Uterus (tissue), 3 donors: ENCODE measurements at regions not wholly inside any gene's neighbourhood (a gene's known extent, or its start where the extent isn't known, plus 50 kb on each side); places are given as distances from the start of the nearest gene placed in this dataset.

Experiments used
- DNase-seq, 2 donors: peaks; one replicate each; pipeline ENCODE4 v3.0.0-alpha.2; 2019 to 2020
- H3K27ac ChIP-seq, 2 donors: fragments of 200-600 bp; sonication (generic); 1 replicate in 1 of 2; 2 replicates in 1 of 2; pipeline ENCODE4 v1.5.1; 2016 to 2018
- H3K27me3 ChIP-seq, 2 donors: fragments of 200-600 bp; sonication (generic); one replicate each; pipeline ENCODE4 v1.5.1; 2018 to 2019; ENCODE audit warnings: control low read depth in 1 of 2
- H3K36me3 ChIP-seq, 2 donors: fragments of 200-600 bp; sonication (generic); one replicate each; pipeline ENCODE4 v1.5.1; 2019; ENCODE audit warnings: control low read depth in 1 of 2
- H3K4me1 ChIP-seq, 2 donors: fragments of 200-600 bp; sonication (generic); one replicate each; pipeline ENCODE4 v1.5.1; 2018 to 2019; ENCODE audit warnings: control low read depth in 1 of 2
- H3K4me3 ChIP-seq, 2 donors: fragments of 200-600 bp; sonication (generic); 1 replicate in 1 of 2; 2 replicates in 1 of 2; pipeline ENCODE4 v1.5.1; 2018 to 2019; ENCODE audit warnings: mild to moderate bottlenecking in 1 of 2
- H3K9me3 ChIP-seq, 2 donors: fragments of 200-600 bp; sonication (generic); one replicate each; pipeline ENCODE4 v1.5.1; 2019; ENCODE audit warnings: control low read depth in 1 of 2
- POLR2A ChIP-seq, 2 donors: fragments of 450-650 bp; IDR thresholded peaks; one replicate each; pipeline ENCODE4 v1.6.1; 2016; ENCODE audit warnings: antibody characterized with exemption in 2 of 2, mild to moderate bottlenecking in 1 of 2, moderate library complexity in 1 of 2
- intact Hi-C: fragments of 100-400 bp; cut with DNase I; formaldehyde crosslinking; loops from one replicate; pipeline ENCODE4 v1.15.1; 2023; ENCODE audit warnings: low total_unique reads
- TF ChIP-seq, protein P1 (sequence below), 4 experiments: fragments of 200-600 bp in 2 of 4; fragments of 450-650 bp in 2 of 4; sonication (generic) in 2 of 4; IDR thresholded peaks; one replicate each; pipeline ENCODE4 v1.5.1; 2016 to 2019; ENCODE audit warnings: antibody characterized with exemption in 4 of 4, mild to moderate bottlenecking in 2 of 4, moderate library complexity in 1 of 4
- donor health status: DM: yes; HTN: yes; CAD: no.

DNA sequence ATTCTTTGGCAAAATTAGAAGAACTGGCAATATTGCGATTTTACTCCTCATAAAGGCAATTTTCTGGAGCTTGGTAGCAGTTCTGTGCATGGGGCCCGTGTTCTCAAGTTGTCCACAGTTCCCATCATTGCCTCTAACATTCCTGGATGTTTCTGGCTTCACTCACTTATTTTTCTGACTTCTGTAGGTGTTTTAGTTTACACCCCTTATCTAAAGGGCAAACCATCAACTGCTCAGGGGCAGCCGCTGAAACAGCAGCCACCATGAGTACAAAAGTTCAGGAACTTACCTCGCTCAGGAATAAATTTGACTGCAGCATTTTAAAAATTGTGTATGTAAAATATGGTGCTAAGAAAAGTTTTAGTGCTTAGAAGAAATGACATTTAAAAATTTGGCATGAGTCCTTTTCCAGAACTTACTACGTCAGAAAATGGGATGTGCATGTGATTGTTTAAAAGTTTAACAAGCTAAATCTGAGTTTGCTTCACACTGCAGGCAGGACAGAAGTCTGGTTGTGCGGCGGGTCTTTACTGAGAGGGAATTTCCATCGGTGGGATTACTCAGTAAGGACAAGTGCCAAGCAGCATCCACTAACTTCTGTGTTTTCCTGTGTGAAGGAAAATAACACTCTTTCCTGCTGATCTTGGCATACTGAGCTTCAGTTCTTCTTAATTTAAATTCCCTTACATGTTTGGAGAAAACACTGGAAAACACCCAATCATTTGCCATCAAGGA lies 261.7 kb downstream of the MAT2B start:
- Histone ChIP-seq H3K4me3 (no peak overlapping the region), H3K9me3 (no peaks in the 10 kb centered on the region), H3K4me1 (no peaks in the 10 kb centered on the region), H3K36me3 (no peaks in the 10 kb centered on the region), H3K27me3 (no peaks in the 10 kb centered on the region), H3K27ac (no peak overlapping the region)
- no peak for TF ChIP-seq POLR2A (IDR thresholded peaks at IDR 0.05)
- TF ChIP-seq, protein P1, sequence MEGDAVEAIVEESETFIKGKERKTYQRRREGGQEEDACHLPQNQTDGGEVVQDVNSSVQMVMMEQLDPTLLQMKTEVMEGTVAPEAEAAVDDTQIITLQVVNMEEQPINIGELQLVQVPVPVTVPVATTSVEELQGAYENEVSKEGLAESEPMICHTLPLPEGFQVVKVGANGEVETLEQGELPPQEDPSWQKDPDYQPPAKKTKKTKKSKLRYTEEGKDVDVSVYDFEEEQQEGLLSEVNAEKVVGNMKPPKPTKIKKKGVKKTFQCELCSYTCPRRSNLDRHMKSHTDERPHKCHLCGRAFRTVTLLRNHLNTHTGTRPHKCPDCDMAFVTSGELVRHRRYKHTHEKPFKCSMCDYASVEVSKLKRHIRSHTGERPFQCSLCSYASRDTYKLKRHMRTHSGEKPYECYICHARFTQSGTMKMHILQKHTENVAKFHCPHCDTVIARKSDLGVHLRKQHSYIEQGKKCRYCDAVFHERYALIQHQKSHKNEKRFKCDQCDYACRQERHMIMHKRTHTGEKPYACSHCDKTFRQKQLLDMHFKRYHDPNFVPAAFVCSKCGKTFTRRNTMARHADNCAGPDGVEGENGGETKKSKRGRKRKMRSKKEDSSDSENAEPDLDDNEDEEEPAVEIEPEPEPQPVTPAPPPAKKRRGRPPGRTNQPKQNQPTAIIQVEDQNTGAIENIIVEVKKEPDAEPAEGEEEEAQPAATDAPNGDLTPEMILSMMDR (IDR thresholded peaks at IDR 0.05): no peak
- intact Hi-C loops: no loop called here
- DNase-seq: no peak

DNA sequence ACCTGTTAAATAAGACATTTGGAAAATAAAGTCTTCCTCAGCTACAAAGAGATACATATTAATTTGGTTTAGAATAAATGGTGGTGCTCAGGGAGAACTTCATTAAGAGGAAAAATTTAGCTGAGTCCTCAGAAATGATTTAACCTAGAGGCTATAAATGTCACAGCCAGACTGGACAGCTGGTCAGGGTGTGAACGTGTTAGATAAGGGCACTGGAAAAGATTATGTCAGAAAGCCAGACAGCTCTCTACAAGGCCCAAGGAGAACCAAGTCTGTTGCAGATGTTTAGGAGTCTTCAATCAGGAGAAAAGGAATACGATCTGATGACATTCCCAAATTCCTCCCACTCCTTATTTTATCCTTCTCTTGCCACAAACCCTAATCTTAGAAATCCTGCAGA lies 265.2 kb downstream of the MAT2B start:
- intact Hi-C loops: no loop called here
- Histone ChIP-seq H3K27ac (no peak overlapping the region), H3K4me3 (no peak overlapping the region), H3K9me3 (no peaks in the 10 kb centered on the region), H3K4me1 (no peaks in the 10 kb centered on the region), H3K27me3 (no peaks in the 10 kb centered on the region), H3K36me3 (no peaks in the 10 kb centered on the region)
- TF ChIP-seq POLR2A (IDR thresholded peaks at IDR 0.05): no peak
- TF ChIP-seq, protein P1 (IDR thresholded peaks at IDR 0.05): no peak
- DNase-seq: no peak

DNA sequence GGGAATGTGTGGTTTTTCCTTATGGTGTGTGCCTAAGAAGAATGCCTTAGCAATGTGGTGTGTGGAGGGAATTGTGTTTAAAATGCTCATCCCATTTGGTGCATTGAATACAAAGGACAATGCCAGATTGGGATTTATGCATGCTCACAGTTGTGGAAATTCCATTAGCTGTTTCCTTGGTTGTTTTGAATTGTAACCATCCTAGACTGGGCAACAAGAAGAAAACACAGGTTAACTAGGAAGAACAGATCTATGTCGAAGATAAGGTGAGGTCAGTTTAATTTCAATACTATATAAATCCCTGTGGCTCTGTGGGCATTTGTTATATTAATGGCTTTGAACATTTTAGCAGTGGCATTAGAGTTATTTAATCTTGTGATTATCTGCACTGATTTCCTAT lies 266.8 kb downstream of the MAT2B start:
- no peak for DNase-seq
- no peaks in the 10 kb centered on the region for H3K36me3 ChIP-seq
- H3K27me3 ChIP-seq: no peaks in the 10 kb centered on the region
- TF ChIP-seq, protein P1 (IDR thresholded peaks at IDR 0.05): no peak
- no peak for TF ChIP-seq POLR2A (IDR thresholded peaks at IDR 0.05)
- no peak overlapping the region for H3K4me3 ChIP-seq
- intact Hi-C loops: no loop called here
- no peaks in the 10 kb centered on the region for H3K9me3 ChIP-seq
- no peaks in the 10 kb centered on the region for H3K4me1 ChIP-seq
- H3K27ac ChIP-seq: no peak overlapping the region

DNA sequence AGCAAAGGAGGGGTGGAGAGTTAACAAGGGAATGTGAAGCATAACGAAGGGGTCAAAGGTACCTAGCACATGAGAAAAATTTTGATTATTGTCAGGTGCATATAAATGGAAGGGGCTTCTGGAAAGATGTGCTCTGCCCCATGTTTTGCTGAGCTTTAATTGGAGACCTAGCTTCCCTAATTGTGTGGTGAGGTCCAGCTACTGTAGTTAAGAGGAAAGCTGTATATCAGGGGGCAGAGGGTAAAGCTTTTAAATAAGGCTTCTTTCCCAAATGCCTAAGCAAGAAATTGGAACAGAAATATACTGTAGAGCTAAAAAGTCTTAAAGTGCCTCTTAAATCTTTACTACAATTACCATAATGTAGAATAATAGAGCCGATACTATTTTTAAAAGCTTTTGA lies 267.2 kb downstream of the MAT2B start:
- Histone ChIP-seq H3K27ac (no peak overlapping the region), H3K36me3 (no peaks in the 10 kb centered on the region), H3K4me3 (no peak overlapping the region), H3K4me1 (no peaks in the 10 kb centered on the region), H3K27me3 (no peaks in the 10 kb centered on the region), H3K9me3 (no peaks in the 10 kb centered on the region)
- intact Hi-C loops: no loop called here
- TF ChIP-seq POLR2A (IDR thresholded peaks at IDR 0.05): no peak
- TF ChIP-seq, protein P1 (IDR thresholded peaks at IDR 0.05): no peak
- DNase-seq: no peak

DNA sequence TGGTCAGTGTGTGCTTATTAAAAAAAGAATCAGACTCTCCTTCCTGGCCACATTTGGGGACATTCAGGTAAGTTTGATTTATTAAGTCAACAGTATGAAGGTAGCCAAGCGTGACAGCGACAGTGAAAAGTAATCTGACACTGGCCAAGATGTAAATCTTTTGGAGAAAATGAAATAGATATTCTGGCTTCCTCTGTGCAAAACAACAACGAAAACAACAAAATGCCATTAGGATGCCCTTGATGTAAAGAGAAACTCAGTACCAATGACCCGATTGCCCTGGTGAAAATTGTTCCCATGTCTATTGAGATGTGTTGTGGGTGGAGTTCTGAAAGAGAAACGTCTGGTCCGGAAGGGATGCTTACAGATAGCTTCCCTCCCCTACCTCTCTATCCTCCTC lies 267.8 kb downstream of the MAT2B start:
- Histone ChIP-seq H3K36me3 (no peaks in the 10 kb centered on the region), H3K27me3 (no peaks in the 10 kb centered on the region), H3K9me3 (no peaks in the 10 kb centered on the region), H3K4me3 (no peak overlapping the region), H3K4me1 (no peaks in the 10 kb centered on the region), H3K27ac (no peak overlapping the region)
- TF ChIP-seq, protein P1 (IDR thresholded peaks at IDR 0.05): no peak
- TF ChIP-seq POLR2A (IDR thresholded peaks at IDR 0.05): no peak
- intact Hi-C loops: no loop called here
- no peak for DNase-seq
